ENCODE measurements at regions not wholly inside any gene's neighbourhood (a gene's known extent, or its start where the extent isn't known, plus 50 kb on each side); places are given as distances from the start of the nearest gene placed in this dataset.

DNA sequence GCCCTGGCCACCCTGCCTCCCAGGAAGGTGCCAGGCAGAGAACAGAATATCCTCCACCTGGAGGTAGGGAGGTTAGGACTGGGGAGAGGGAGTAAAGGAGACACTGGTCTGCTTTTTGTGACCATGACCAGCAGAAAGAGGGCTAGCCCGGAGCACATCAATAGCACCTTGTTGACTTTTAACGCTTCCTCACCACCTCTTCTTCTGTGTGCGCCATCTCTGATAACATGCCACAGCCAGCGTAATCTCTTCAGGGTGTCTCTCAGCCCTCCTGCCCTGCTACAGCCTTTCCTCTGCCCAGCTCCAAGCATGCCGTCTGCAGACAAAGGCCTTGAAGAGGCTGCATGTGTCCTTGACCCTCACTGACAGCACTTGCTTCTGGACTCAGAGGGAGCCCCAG is 50.9 kb upstream of the GJA5 start:
- Histone ChIP-seq H3K4me3 (ENCODE audit: low read depth, low read length) (no peak overlapping the region), H3K36me3 (ENCODE audit: control insufficient read depth, insufficient read depth, low read length) (no peaks in the 10 kb centered on the region), H3K9me3 (ENCODE audit: control insufficient read depth in 2 of 2, low read length in 2 of 2) (no peaks in the 10 kb centered on the region), H3K27ac (ENCODE audit: insufficient read depth, low read length, poor library complexity, severe bottlenecking) (no peak overlapping the region), H3K4me1 (ENCODE audit: control insufficient read depth, insufficient read depth, low read length, poor library complexity, severe bottlenecking) (no peaks in the 10 kb centered on the region), H3K27me3 (ENCODE audit: control insufficient read depth, insufficient read depth, low read length) (peaks cover 2% of the 10 kb centered on the region)
- no peaks in the 10 kb centered on the region for H3K9me3 Mint-ChIP-seq
- H3K36me3 Mint-ChIP-seq, result no peaks in the 10 kb centered on the region
- H3K4me1 Mint-ChIP-seq, result peaks cover 0 to 3% (median under 1%) of the 10 kb centered on the region in 4 donors
- DNase-seq (no peak), ATAC-seq (ENCODE audit: low read depth in 2 of 2) (no peak)
- no peak overlapping the region for H3K4me3 Mint-ChIP-seq
- no peak overlapping the region for H3K27ac Mint-ChIP-seq
- peaks cover 14% of the 10 kb centered on the region for H3K27me3 Mint-ChIP-seq

DNA sequence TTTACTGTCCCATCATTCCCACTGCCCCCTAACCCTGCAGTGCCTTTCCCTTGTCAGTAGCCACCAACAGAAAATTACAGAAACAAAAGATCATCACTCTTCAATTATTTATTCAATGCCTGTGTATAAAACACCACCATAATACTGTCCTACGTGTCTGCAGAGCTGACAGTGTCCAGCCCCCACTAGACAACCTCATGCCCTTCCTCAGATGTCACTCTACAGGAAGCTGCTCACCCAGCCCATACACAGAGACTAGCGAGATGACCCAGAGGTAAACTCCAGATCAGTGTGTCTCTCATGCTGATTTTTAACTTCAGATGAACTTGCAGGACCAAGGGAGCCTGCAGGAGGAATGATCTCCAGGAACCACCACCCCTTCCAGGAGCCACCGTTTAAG is 51.3 kb upstream of the GJA5 start:
- H3K36me3 Mint-ChIP-seq, result no peaks in the 10 kb centered on the region
- H3K27me3 Mint-ChIP-seq, result peaks cover 19% of the 10 kb centered on the region

DNA sequence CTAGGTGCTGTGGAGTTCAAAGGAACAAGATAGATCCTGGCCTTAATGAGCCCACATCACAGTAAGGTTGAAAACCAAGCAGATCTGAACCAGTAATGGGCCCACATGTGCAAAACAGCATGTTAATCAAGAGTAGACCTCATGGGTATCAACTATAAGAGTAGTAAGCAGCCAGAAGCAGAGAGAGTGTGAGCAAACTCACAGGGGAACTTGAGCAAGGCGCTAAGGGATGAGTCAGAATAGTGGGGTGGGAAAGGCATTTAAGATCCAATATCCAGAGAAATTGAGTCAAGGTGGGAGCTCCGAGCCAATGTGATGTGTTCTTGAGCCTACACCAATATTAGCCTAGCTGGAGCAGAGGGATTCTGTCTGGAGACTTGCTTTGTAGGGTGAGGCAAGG is 52.4 kb upstream of the GJA5 start:
- H3K9me3 Mint-ChIP-seq, result no peaks in the 10 kb centered on the region
- Histone ChIP-seq H3K4me1 (ENCODE audit: control insufficient read depth, insufficient read depth, low read length, poor library complexity, severe bottlenecking) (no peaks in the 10 kb centered on the region), H3K4me3 (ENCODE audit: low read depth, low read length) (no peak overlapping the region), H3K36me3 (ENCODE audit: control insufficient read depth, insufficient read depth, low read length) (no peaks in the 10 kb centered on the region), H3K27me3 (ENCODE audit: control insufficient read depth, insufficient read depth, low read length) (peaks cover 2% of the 10 kb centered on the region), H3K27ac (ENCODE audit: insufficient read depth, low read length, poor library complexity, severe bottlenecking) (no peak overlapping the region), H3K9me3 (ENCODE audit: control insufficient read depth in 2 of 2, low read length in 2 of 2) (no peaks in the 10 kb centered on the region)
- no peak overlapping the region for H3K4me3 Mint-ChIP-seq
- peaks cover 0 to 3% (median under 1%) of the 10 kb centered on the region in 4 donors for H3K4me1 Mint-ChIP-seq
- H3K36me3 Mint-ChIP-seq, result no peaks in the 10 kb centered on the region
- H3K27ac Mint-ChIP-seq, result peak overlapping the region in 1 of 3 donors; percentile 11
- DNase-seq (no peak), ATAC-seq (ENCODE audit: low read depth in 2 of 2) (no peak)
- peaks cover 22% of the 10 kb centered on the region for H3K27me3 Mint-ChIP-seq

More for the DNA sequence above, 51.3 kb upstream of the GJA5 start:
- Mint-ChIP-seq H3K27ac (no peak overlapping the region), H3K4me1 (peaks cover 0 to 3% (median under 1%) of the 10 kb centered on the region in 4 donors), H3K9me3 (no peaks in the 10 kb centered on the region), H3K4me3 (no peak overlapping the region)
- H3K4me3 ChIP-seq (ENCODE audit: low read depth, low read length), result no peak overlapping the region
- H3K36me3 ChIP-seq (ENCODE audit: control insufficient read depth, insufficient read depth, low read length), result no peaks in the 10 kb centered on the region
- no peaks in the 10 kb centered on the region for H3K9me3 ChIP-seq (ENCODE audit: control insufficient read depth in 2 of 2, low read length in 2 of 2)
- no peak overlapping the region for H3K27ac ChIP-seq (ENCODE audit: insufficient read depth, low read length, poor library complexity, severe bottlenecking)
- peaks cover 2% of the 10 kb centered on the region for H3K27me3 ChIP-seq (ENCODE audit: control insufficient read depth, insufficient read depth, low read length)
- no peaks in the 10 kb centered on the region for H3K4me1 ChIP-seq (ENCODE audit: control insufficient read depth, insufficient read depth, low read length, poor library complexity, severe bottlenecking)
- DNase-seq (no peak), ATAC-seq (ENCODE audit: low read depth in 2 of 2) (no peak)

DNA sequence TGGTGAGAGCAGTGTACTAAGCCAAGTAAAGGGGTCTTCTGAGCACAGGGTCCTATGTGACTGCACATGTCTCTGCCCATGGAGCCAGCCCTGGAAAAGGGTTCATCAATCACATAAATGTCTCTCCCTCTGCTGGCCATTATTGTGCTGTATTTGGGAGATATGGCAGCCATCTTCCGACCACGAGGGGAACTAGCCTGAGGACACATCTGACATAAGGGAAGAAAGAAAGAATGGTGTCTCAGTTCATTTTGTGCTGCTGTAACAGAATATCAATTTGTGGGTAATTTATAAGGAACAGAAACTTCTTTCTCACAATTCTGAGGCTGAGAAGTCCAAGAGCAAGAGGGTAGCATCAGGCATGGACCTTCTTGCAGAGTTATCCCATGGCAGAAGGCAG is 55.1 kb upstream of the GJA5 start:
- Mint-ChIP-seq H3K36me3 (no peaks in the 10 kb centered on the region), H3K4me1 (peaks cover 0 to 3% (median under 1%) of the 10 kb centered on the region in 4 donors), H3K9me3 (no peaks in the 10 kb centered on the region), H3K4me3 (no peak overlapping the region), H3K27me3 (peaks cover 31% of the 10 kb centered on the region), H3K27ac (no peak overlapping the region)
- no peak overlapping the region for H3K27ac ChIP-seq (ENCODE audit: insufficient read depth, low read length, poor library complexity, severe bottlenecking)
- DNase-seq (peak in 1 of 3 donors; percentile 3), ATAC-seq (ENCODE audit: low read depth in 2 of 2) (no peak)
- H3K4me3 ChIP-seq (ENCODE audit: low read depth, low read length), result no peak overlapping the region
- H3K27me3 ChIP-seq (ENCODE audit: control insufficient read depth, insufficient read depth, low read length), result peaks cover 4% of the 10 kb centered on the region
- H3K4me1 ChIP-seq (ENCODE audit: control insufficient read depth, insufficient read depth, low read length, poor library complexity, severe bottlenecking), result no peaks in the 10 kb centered on the region
- no peaks in the 10 kb centered on the region for H3K9me3 ChIP-seq (ENCODE audit: control insufficient read depth in 2 of 2, low read length in 2 of 2)
- H3K36me3 ChIP-seq (ENCODE audit: control insufficient read depth, insufficient read depth, low read length), result no peaks in the 10 kb centered on the region

DNA sequence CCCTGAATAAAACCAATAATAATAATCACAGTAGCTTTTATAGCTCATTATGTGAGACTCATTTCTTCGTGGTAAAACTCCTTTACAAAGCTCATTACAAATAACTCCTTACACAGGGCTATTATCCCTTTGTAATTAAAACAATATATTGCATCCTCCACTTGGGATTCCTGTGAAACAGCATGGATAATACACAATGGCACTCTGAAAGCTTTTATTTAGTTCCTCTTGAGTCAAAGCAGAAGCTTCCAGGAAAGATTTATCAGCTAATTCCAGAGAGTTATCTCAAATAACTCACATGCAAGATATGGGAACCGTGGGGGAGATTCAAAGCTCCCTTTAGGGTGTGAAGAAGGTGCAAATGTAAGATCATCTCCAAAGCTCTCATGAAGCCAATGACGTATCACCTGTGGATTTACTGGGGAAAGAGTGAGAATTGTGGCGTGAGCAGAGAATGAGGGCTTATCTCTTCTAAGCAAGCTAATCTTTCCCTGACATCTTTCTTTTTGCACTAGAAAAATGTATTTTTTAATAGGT is 60.4 kb upstream of the GJA5 start:
- Histone ChIP-seq H3K4me3 (ENCODE audit: low read depth, low read length) (no peak overlapping the region), H3K9me3 (ENCODE audit: control insufficient read depth in 2 of 2, low read length in 2 of 2) (no peaks in the 10 kb centered on the region), H3K27me3 (ENCODE audit: control insufficient read depth, insufficient read depth, low read length) (peaks cover 8% of the 10 kb centered on the region), H3K27ac (ENCODE audit: insufficient read depth, low read length, poor library complexity, severe bottlenecking) (no peak overlapping the region), H3K4me1 (ENCODE audit: control insufficient read depth, insufficient read depth, low read length, poor library complexity, severe bottlenecking) (no peaks in the 10 kb centered on the region), H3K36me3 (ENCODE audit: control insufficient read depth, insufficient read depth, low read length) (no peaks in the 10 kb centered on the region)
- no peak for ATAC-seq (ENCODE audit: low read depth in 2 of 2)
- H3K36me3 Mint-ChIP-seq, result no peaks in the 10 kb centered on the region
- peaks cover 19% of the 10 kb centered on the region for H3K27me3 Mint-ChIP-seq
- no peak overlapping the region for H3K27ac Mint-ChIP-seq
- H3K4me1 Mint-ChIP-seq, result no peaks in the 10 kb centered on the region
- DNase-seq, result no peak
- H3K9me3 Mint-ChIP-seq, result peaks cover 0 to 1% (median 0%) of the 10 kb centered on the region in 7 donors
- no peak overlapping the region for H3K4me3 Mint-ChIP-seq

DNA sequence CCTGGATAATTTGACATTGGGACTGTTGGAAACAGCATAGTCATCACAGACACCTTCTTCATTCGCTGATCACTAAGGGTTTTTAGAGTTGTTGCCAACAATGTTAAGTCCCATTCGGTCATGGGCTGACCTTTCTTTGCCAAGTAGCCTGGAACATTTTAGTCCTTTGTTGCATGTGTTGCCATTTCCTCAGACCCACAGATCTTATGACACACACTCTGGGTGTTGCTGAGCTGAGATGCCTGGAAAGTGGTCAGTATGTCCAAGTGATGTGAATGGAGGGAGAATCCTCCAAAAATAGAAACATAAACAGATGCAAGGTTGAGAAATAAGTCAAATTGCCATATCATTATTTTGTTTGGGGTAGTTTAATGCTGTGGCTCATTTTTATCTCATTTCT is 61.5 kb upstream of the GJA5 start:
- no peak overlapping the region for H3K4me3 ChIP-seq (ENCODE audit: low read depth, low read length)
- no peaks in the 10 kb centered on the region for H3K9me3 ChIP-seq (ENCODE audit: control insufficient read depth in 2 of 2, low read length in 2 of 2)
- no peak overlapping the region for H3K4me3 Mint-ChIP-seq
- H3K9me3 Mint-ChIP-seq, result peaks cover 0 to 4% (median 0%) of the 10 kb centered on the region in 7 donors
- no peak overlapping the region for H3K27ac ChIP-seq (ENCODE audit: insufficient read depth, low read length, poor library complexity, severe bottlenecking)
- H3K4me1 ChIP-seq (ENCODE audit: control insufficient read depth, insufficient read depth, low read length, poor library complexity, severe bottlenecking), result no peaks in the 10 kb centered on the region
- H3K27me3 ChIP-seq (ENCODE audit: control insufficient read depth, insufficient read depth, low read length), result peaks cover 8% of the 10 kb centered on the region
- H3K36me3 ChIP-seq (ENCODE audit: control insufficient read depth, insufficient read depth, low read length), result no peaks in the 10 kb centered on the region
- H3K36me3 Mint-ChIP-seq, result no peaks in the 10 kb centered on the region
- ATAC-seq (ENCODE audit: low read depth in 2 of 2) (no peak), DNase-seq (no peak)
- H3K27me3 Mint-ChIP-seq, result peaks cover 12% of the 10 kb centered on the region
- H3K4me1 Mint-ChIP-seq, result no peaks in the 10 kb centered on the region
- no peak overlapping the region for H3K27ac Mint-ChIP-seq

DNA sequence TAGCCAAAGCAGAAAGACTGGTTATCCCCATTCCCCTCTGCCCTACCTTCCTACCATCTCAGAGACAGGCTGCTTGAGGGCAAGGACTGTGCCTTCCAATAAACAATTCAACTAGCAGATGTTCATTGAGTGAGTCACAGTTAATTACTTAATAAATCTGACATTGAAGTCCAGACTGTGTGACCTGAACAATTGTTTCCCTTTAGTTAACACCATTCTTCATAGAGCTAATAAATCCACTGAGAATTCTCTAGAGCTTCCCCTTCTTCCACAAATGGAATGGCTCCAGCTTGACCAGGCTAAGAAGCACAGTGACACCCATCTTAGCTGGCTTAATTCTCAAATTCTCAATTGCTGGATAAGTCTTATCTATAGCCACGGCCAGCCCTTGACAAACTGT is 61.9 kb upstream of the GJA5 start:
- no peak overlapping the region for H3K27ac Mint-ChIP-seq
- no peaks in the 10 kb centered on the region for H3K9me3 ChIP-seq (ENCODE audit: control insufficient read depth in 2 of 2, low read length in 2 of 2)
- no peak overlapping the region for H3K27ac ChIP-seq (ENCODE audit: insufficient read depth, low read length, poor library complexity, severe bottlenecking)
- H3K36me3 Mint-ChIP-seq, result no peaks in the 10 kb centered on the region
- no peaks in the 10 kb centered on the region for H3K4me1 ChIP-seq (ENCODE audit: control insufficient read depth, insufficient read depth, low read length, poor library complexity, severe bottlenecking)
- H3K36me3 ChIP-seq (ENCODE audit: control insufficient read depth, insufficient read depth, low read length), result no peaks in the 10 kb centered on the region
- ATAC-seq (ENCODE audit: low read depth in 2 of 2) (no peak), DNase-seq (no peak)
- H3K9me3 Mint-ChIP-seq, result peaks cover 0 to 6% (median 0%) of the 10 kb centered on the region in 7 donors
- H3K4me3 Mint-ChIP-seq, result no peak overlapping the region
- no peaks in the 10 kb centered on the region for H3K4me1 Mint-ChIP-seq
- H3K27me3 ChIP-seq (ENCODE audit: control insufficient read depth, insufficient read depth, low read length), result peaks cover 8% of the 10 kb centered on the region
- peaks cover 9% of the 10 kb centered on the region for H3K27me3 Mint-ChIP-seq
- no peak overlapping the region for H3K4me3 ChIP-seq (ENCODE audit: low read depth, low read length)

DNA sequence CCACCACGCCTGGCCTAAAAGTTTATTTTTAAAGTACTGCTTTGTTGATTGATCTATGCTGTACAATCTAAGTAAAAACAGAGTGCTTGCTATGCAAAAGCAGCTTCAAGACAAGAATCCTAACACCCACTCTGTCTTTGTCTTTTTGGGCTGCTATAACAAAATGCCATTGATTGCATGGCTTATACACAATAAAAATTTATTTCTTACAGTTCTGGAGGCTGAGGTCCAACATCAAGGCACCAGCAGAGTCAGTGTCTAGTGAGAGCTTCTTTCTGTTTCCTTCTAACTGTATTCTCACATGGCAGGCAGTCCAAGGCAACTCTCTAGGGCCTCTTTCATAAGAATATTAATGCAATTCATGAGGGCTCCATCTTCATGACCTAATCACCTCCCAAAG is 63.6 kb upstream of the GJA5 start:
- Histone ChIP-seq H3K36me3 (ENCODE audit: control insufficient read depth, insufficient read depth, low read length) (no peaks in the 10 kb centered on the region), H3K4me1 (ENCODE audit: control insufficient read depth, insufficient read depth, low read length, poor library complexity, severe bottlenecking) (no peaks in the 10 kb centered on the region), H3K27me3 (ENCODE audit: control insufficient read depth, insufficient read depth, low read length) (peaks cover 8% of the 10 kb centered on the region), H3K4me3 (ENCODE audit: low read depth, low read length) (no peak overlapping the region), H3K9me3 (ENCODE audit: control insufficient read depth in 2 of 2, low read length in 2 of 2) (no peaks in the 10 kb centered on the region), H3K27ac (ENCODE audit: insufficient read depth, low read length, poor library complexity, severe bottlenecking) (no peak overlapping the region)
- DNase-seq (no peak), ATAC-seq (ENCODE audit: low read depth in 2 of 2) (no peak)
- H3K36me3 Mint-ChIP-seq, result no peaks in the 10 kb centered on the region
- H3K27ac Mint-ChIP-seq, result no peak overlapping the region
- H3K27me3 Mint-ChIP-seq, result peaks cover 13% of the 10 kb centered on the region
- peaks cover 0 to 6% (median 0%) of the 10 kb centered on the region in 7 donors for H3K9me3 Mint-ChIP-seq
- H3K4me3 Mint-ChIP-seq, result no peak overlapping the region
- H3K4me1 Mint-ChIP-seq, result no peaks in the 10 kb centered on the region

All from CD4-positive, CD25-positive, alpha-beta regulatory T cell (primary cell).